BE2C (cell line): ENCODE measurements at regions not wholly inside any gene's neighbourhood (a gene's known extent, or its start where the extent isn't known, plus 50 kb on each side); places are given as distances from the start of the nearest gene placed in this dataset.

ENCODE experiments used
- DNase-seq: peaks from one replicate; pipeline ENCODE4 v3.0.0-alpha.2; 2020
- H3K27me3 ChIP-seq: fragments of 250-450 bp; sonication (Bioruptor Pico); 2 replicates; pipeline ENCODE4 v1.5.1; 2020; ENCODE audit warnings: mild to moderate bottlenecking
- H3K36me3 ChIP-seq: fragments of 250-450 bp; sonication (Bioruptor Pico); 2 replicates; pipeline ENCODE4 v1.5.1; 2020; ENCODE audit warnings: mild to moderate bottlenecking
- H3K4me1 ChIP-seq: fragments of 250-450 bp; sonication (Bioruptor Pico); 2 replicates; pipeline ENCODE4 v1.5.1; 2020
- H3K4me3 ChIP-seq: 2 replicates; pipeline ENCODE4 v1.5.1; 2011; ENCODE audit warnings: low read depth, low read length
- H3K9me3 ChIP-seq: fragments of 250-450 bp; sonication (Bioruptor Pico); 2 replicates; pipeline ENCODE4 v1.5.1; 2020
- CTCF ChIP-seq: IDR thresholded peaks from 2 replicates; pipeline ENCODE4 v1.5.1; 2012; ENCODE audit warnings: mild to moderate bottlenecking, low read depth, low read length

GRCh38 chr11:80129396-80129795 is 688.6 kb upstream of the TENM4 start:
- no peaks in the 10 kb centered on the region for H3K27me3 ChIP-seq
- no peak for DNase-seq
- TF ChIP-seq CTCF: no peak
- no peaks in the 10 kb centered on the region for H3K36me3 ChIP-seq
- H3K4me1 ChIP-seq: no peaks in the 10 kb centered on the region
- no peak overlapping the region for H3K4me3 ChIP-seq
- H3K9me3 ChIP-seq: no peaks in the 10 kb centered on the region

GRCh38 chr11:80122211-80122610 is 681.4 kb upstream of the TENM4 start:
- Histone ChIP-seq H3K9me3 (no peaks in the 10 kb centered on the region; the same call in 1 of the 2 replicates), H3K4me3 (no peak overlapping the region), H3K4me1 (no peaks in the 10 kb centered on the region), H3K27me3 (no peaks in the 10 kb centered on the region), H3K36me3 (no peaks in the 10 kb centered on the region)
- no peak for TF ChIP-seq CTCF
- no peak for DNase-seq

- no peak overlapping the region for H3K4me3 ChIP-seq
- H3K27me3 ChIP-seq: no peaks in the 10 kb centered on the region
- TF ChIP-seq CTCF: no peak
- H3K36me3 ChIP-seq: no peaks in the 10 kb centered on the region
- no peaks in the 10 kb centered on the region; the same call in 1 of the 2 replicates for H3K9me3 ChIP-seq
- no peaks in the 10 kb centered on the region for H3K4me1 ChIP-seq
- no peak for DNase-seq
Observed at GRCh38 chr11:80118073-80118472, 677.2 kb upstream of the TENM4 start.

- no peak for TF ChIP-seq CTCF
- H3K36me3 ChIP-seq: no peaks in the 10 kb centered on the region
Observed at GRCh38 chr11:80116796-80117195, 676.0 kb upstream of the TENM4 start.

GRCh38 chr11:80109652-80110051 is 668.8 kb upstream of the TENM4 start:
- Histone ChIP-seq H3K36me3 (no peaks in the 10 kb centered on the region), H3K4me3 (no peak overlapping the region), H3K4me1 (no peaks in the 10 kb centered on the region), H3K9me3 (no peaks in the 10 kb centered on the region), H3K27me3 (no peaks in the 10 kb centered on the region)
- no peak for TF ChIP-seq CTCF
- DNase-seq: no peak

More at GRCh38 chr11:80116796-80117195, 676.0 kb upstream of the TENM4 start:
- Histone ChIP-seq H3K4me1 (no peaks in the 10 kb centered on the region), H3K4me3 (no peak overlapping the region), H3K9me3 (no peaks in the 10 kb centered on the region; the same call in 1 of the 2 replicates), H3K27me3 (no peaks in the 10 kb centered on the region)
- no peak for DNase-seq

- Histone ChIP-seq H3K4me3 (no peak overlapping the region), H3K4me1 (no peaks in the 10 kb centered on the region), H3K36me3 (no peaks in the 10 kb centered on the region), H3K27me3 (no peaks in the 10 kb centered on the region), H3K9me3 (no peaks in the 10 kb centered on the region)
- DNase-seq: no peak
- TF ChIP-seq CTCF: no peak
Observed at GRCh38 chr11:80109031-80109430, 668.2 kb upstream of the TENM4 start.
